PFSK-1 (cell line): ENCODE measurements at regions not wholly inside any gene's neighbourhood (a gene's known extent, or its start where the extent isn't known, plus 50 kb on each side); places are given as distances from the start of the nearest gene placed in this dataset.

Experiments
- FOXP2 ChIP-seq: optimal IDR thresholded peaks from 2 replicates; pipeline ENCODE3; 2011; ENCODE audit warnings: borderline replicate concordance, control low read depth, inconsistent platforms; ENCODE audit not compliant: insufficient read depth; ENCODE audit errors: extremely low read length, extremely low read depth
- POLR2AphosphoS5 ChIP-seq: IDR thresholded peaks from 2 replicates; pipeline ENCODE4 v1.6.1; 2012; ENCODE audit warnings: low read depth, mild to moderate bottlenecking, control low read depth, low read length, moderate library complexity
- REST ChIP-seq, 2 experiments: IDR thresholded peaks; 2 replicates each; pipeline versions ENCODE4 v1.6.1 to v1.8.0; 2011 to 2012; ENCODE audit warnings: low read depth in 2 of 2, low read length in 2 of 2, control low read depth in 1 of 2, inconsistent platforms in 1 of 2, mild to moderate bottlenecking in 1 of 2, moderate library complexity in 1 of 2; ENCODE audit not compliant: insufficient read depth in 1 of 2
- SIN3A ChIP-seq: IDR thresholded peaks from 2 replicates; pipeline ENCODE4 v1.6.1; 2012; ENCODE audit warnings: mild to moderate bottlenecking, low read length, moderate library complexity, borderline replicate concordance; ENCODE audit not compliant: insufficient read depth
- TAF1 ChIP-seq: IDR thresholded peaks from 2 replicates; pipeline ENCODE4 v1.6.1; 2012; ENCODE audit warnings: low read length, control low read depth, borderline replicate concordance; ENCODE audit not compliant: insufficient read depth

GRCh38 chr6:126804332-126805064, 314.0 kb upstream of the RSPO3 start:
- TF ChIP-seq SIN3A = no peak
- no peak for TF ChIP-seq REST (IDR thresholded peaks at IDR 0.05; ENCODE audit: insufficient read depth in 1 of 2, low read depth in 2 of 2, low read length in 2 of 2)
- TF ChIP-seq POLR2AphosphoS5 = no peak
- no peak for TF ChIP-seq TAF1
- TF ChIP-seq FOXP2 = no peak

DNA sequence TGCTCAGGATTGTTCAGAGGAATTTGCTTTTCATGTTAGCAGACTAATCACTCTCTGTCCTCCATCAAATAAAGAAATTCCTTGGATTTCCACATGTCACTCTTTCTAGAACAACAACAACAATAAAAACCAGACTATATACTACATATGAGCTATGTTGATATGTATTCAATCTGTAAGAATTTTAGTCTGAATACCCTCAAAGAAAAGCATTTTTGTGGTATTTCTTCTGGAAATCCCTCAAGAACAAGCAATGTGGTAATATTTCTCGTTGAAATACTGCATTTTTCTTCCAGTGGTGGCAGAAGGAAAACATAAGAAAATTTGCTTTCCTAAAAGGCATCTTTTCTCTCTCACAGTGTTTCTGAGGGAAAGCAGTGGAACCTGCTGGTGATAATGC, 312.6 kb upstream of the RSPO3 start:
- TF ChIP-seq SIN3A = no peak
- no peak for TF ChIP-seq POLR2AphosphoS5
- no peak for TF ChIP-seq TAF1
- TF ChIP-seq REST (IDR thresholded peaks at IDR 0.05; ENCODE audit: insufficient read depth in 1 of 2, low read depth in 2 of 2, low read length in 2 of 2) = no peak
- no peak for TF ChIP-seq FOXP2

DNA sequence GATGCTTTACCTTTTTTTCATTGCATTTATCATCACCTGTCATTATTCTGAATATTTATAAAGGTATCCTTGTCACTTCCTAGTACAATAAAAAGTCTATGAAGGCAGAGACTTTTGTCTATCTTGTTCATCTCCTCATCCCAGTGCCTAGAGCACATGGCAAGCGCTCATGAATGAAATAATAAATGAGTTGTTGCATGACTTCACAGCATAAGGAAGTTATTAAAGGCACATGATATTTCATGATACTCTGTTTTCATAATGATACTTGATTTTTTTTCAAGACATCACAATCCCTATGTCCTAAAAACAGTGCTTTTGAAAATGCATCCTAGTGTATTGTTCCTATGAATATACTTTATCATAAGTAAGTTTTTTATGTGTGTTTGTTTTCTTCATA, 310.6 kb upstream of the RSPO3 start:
- TF ChIP-seq REST (IDR thresholded peaks at IDR 0.05; ENCODE audit: insufficient read depth in 1 of 2, low read depth in 2 of 2, low read length in 2 of 2) (no peak), FOXP2 (no peak), TAF1 (no peak), POLR2AphosphoS5 (no peak), SIN3A (no peak)

DNA sequence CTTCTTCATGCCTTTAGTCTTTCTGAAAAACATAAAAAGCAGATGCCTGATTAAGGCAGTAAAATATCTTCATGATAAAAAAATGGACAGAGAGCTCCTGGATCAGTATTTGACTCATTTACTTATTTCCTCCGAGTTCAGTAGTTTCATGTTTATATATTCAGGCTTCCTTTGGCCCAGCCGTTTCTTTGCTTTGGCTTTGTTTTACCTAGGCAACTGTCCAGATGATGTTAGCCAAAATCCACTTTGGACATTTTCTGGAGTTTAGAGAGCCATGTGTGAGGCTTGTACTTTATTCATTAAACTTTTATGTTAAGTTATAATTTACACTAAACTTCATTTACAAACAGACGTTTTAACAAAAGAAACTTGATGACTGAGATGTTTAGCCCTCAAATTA, 307.1 kb upstream of the RSPO3 start:
- TF ChIP-seq POLR2AphosphoS5 = no peak
- TF ChIP-seq FOXP2 = no peak

DNA sequence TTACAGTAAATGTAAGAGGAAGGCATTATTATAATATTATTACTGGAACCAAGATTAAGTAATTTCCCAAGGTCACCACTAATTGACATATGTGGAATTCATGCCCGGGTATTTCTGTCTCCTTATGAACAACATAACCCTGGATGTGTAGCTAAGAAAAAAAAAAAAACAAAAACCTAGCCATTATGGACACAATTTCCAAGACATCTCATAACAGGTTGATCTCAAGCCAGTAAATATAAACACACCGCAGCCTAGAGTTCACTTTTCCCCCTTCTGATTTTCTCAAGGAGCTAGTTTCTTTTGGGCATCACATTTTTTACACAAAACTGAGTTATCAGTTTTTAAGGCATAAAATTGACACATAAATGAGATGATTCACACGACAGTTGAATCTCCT, 306.5 kb upstream of the RSPO3 start:
- no peak for TF ChIP-seq REST (IDR thresholded peaks at IDR 0.05; ENCODE audit: insufficient read depth in 1 of 2, low read depth in 2 of 2, low read length in 2 of 2)
- no peak for TF ChIP-seq SIN3A
- no peak for TF ChIP-seq POLR2AphosphoS5
- no peak for TF ChIP-seq TAF1
- TF ChIP-seq FOXP2 = no peak
